ENCODE measurements at regions not wholly inside any gene's neighbourhood (a gene's known extent, or its start where the extent isn't known, plus 50 kb on each side); places are given as distances from the start of the nearest gene placed in this dataset.

- H3K4me3 ChIP-seq (ENCODE audit: low read depth, low read length): no peak overlapping the region
- peak; percentile 83 for DNase-seq (ENCODE audit: low read depth)
- TF ChIP-seq, protein P1, sequence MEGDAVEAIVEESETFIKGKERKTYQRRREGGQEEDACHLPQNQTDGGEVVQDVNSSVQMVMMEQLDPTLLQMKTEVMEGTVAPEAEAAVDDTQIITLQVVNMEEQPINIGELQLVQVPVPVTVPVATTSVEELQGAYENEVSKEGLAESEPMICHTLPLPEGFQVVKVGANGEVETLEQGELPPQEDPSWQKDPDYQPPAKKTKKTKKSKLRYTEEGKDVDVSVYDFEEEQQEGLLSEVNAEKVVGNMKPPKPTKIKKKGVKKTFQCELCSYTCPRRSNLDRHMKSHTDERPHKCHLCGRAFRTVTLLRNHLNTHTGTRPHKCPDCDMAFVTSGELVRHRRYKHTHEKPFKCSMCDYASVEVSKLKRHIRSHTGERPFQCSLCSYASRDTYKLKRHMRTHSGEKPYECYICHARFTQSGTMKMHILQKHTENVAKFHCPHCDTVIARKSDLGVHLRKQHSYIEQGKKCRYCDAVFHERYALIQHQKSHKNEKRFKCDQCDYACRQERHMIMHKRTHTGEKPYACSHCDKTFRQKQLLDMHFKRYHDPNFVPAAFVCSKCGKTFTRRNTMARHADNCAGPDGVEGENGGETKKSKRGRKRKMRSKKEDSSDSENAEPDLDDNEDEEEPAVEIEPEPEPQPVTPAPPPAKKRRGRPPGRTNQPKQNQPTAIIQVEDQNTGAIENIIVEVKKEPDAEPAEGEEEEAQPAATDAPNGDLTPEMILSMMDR (conservative IDR thresholded peaks at IDR 0.05; ENCODE audit: low read depth, low read length): no peak
Observed at GRCh38 chr4:11748164-11748872, 319.6 kb upstream of the HS3ST1 start.

- TF ChIP-seq, protein P1 (conservative IDR thresholded peaks at IDR 0.05; ENCODE audit: low read depth, low read length): no peak
- peak; percentile 18 for DNase-seq (ENCODE audit: low read depth)
- no peak overlapping the region for H3K4me3 ChIP-seq (ENCODE audit: low read depth, low read length)
Observed at GRCh38 chr4:11746734-11747133, 318.0 kb upstream of the HS3ST1 start.

GRCh38 chr4:11743976-11744375 is 315.3 kb upstream of the HS3ST1 start:
- DNase-seq (ENCODE audit: low read depth): no peak

DNA sequence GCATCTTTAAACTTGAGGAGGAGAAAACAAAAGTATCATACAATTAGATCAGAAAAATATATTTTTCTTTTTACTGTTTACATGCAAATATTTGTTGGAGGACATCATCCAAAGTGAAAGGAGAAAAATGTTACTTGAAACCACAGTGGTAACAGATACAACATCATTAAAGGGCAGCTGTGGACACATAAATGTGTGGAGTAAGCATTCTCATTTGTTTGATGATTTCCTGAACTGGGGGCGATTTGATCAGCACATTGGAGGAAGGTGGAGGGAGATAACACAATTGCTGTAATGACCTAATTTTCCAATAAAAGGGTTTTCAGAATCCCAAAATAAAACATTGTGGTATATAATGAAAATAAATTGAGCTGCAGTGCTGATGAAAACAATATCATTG is 314.5 kb upstream of the HS3ST1 start:
- TF ChIP-seq, protein P1 (conservative IDR thresholded peaks at IDR 0.05; ENCODE audit: low read depth, low read length): no peak
- no peak overlapping the region for H3K4me3 ChIP-seq (ENCODE audit: low read depth, low read length)
- DNase-seq (ENCODE audit: low read depth): peak; percentile 47

More at GRCh38 chr4:11743976-11744375, 315.3 kb upstream of the HS3ST1 start:
- no peak overlapping the region for H3K4me3 ChIP-seq (ENCODE audit: low read depth, low read length)
- TF ChIP-seq, protein P1 (conservative IDR thresholded peaks at IDR 0.05; ENCODE audit: low read depth, low read length): no peak

- TF ChIP-seq, protein P1 (conservative IDR thresholded peaks at IDR 0.05; ENCODE audit: low read depth, low read length): no peak
- DNase-seq (ENCODE audit: low read depth): peak; percentile 43
- H3K4me3 ChIP-seq (ENCODE audit: low read depth, low read length): no peak overlapping the region
Observed at GRCh38 chr4:11741190-11741652, 312.5 kb upstream of the HS3ST1 start.

GRCh38 chr4:11739992-11740391 is 311.3 kb upstream of the HS3ST1 start:
- DNase-seq (ENCODE audit: low read depth): peak; percentile 67
- no peak overlapping the region for H3K4me3 ChIP-seq (ENCODE audit: low read depth, low read length)
- TF ChIP-seq, protein P1 (conservative IDR thresholded peaks at IDR 0.05; ENCODE audit: low read depth, low read length): no peak

DNA sequence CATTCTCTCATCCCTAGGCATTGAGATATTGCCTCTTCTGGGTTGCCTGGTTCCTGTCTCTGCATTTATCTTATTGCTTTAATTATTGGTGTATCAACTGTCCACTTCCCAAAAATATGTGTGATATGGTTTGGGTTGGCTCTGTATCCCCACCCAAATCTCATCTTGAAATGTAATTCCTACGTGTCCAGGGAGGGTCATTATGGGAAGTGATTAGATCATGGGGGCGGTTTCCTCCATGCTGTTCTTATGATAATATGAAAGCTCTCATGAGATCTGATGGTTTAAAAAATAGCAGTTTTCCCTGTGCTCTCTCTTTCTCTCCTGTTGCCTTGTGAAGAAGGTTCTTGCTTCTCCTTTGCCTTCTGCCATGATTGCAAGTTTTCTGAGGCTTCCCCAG is 308.3 kb upstream of the HS3ST1 start:
- no peak for DNase-seq (ENCODE audit: low read depth)
- H3K4me3 ChIP-seq (ENCODE audit: low read depth, low read length): no peak overlapping the region
- TF ChIP-seq, protein P1 (conservative IDR thresholded peaks at IDR 0.05; ENCODE audit: low read depth, low read length): no peak
